ENCODE measurements at regions not wholly inside any gene's neighbourhood (a gene's known extent, or its start where the extent isn't known, plus 50 kb on each side); places are given as distances from the start of the nearest gene placed in this dataset.
"Not testable (repeated sequence)": the region's sequence is repeated elsewhere in the genome, so short reads cannot be mapped to it uniquely, and the experiment has no call there.

- DNase-seq, result no peak
Observed at GRCh38 chr4:154164931-154165839, 326.4 kb downstream of the DCHS2 start.

DNA sequence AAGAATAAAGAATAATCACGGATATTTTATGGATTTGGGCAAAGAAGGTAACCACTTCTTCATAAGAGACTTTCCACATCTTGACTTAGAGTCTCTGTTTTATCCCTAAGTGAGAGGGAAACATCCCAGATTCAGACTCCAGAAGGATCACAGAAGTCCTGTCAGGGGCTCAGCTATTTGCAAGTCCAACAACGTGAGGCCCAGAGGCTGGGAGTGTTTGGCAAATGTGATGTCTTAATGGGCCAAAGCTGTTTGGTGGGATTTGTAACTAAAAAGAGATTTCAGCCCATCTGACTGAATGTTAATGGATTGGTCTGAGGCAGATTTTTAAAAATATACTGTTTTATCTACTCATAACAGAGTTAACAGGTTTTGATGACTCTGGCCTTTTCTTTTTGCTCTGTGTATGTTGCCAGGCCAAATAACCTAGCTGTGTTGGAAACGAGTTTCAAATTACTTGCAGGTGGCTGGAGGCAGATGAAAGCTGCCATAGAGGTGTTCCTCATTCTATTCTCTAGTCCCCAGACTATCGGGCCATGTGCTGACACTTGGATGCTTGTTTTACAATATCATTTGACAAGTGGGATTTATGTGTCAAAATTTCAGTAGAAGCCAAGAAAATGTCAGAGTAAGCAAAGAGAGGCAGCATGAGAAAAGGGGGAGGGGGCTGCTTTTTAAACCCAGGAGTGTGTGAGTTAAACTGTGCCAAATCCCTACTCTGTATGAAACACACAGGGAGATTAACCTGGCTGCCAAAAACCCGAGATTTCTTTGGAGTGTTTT, 330.9 kb downstream of the DCHS2 start:
- DNase-seq, result no peak

- DNase-seq, result no peak
Observed at GRCh38 chr4:154158361-154159155, 333.0 kb downstream of the DCHS2 start.

GRCh38 chr4:154152546-154152945, 339.1 kb downstream of the DCHS2 start:
- no peak for DNase-seq

- DNase-seq, result not testable (repeated sequence)
Observed at GRCh38 chr4:154149236-154149635, 342.4 kb downstream of the DCHS2 start.

- DNase-seq, result no peak
Observed at GRCh38 chr4:154143720-154144119, 347.9 kb downstream of the DCHS2 start.

DNA sequence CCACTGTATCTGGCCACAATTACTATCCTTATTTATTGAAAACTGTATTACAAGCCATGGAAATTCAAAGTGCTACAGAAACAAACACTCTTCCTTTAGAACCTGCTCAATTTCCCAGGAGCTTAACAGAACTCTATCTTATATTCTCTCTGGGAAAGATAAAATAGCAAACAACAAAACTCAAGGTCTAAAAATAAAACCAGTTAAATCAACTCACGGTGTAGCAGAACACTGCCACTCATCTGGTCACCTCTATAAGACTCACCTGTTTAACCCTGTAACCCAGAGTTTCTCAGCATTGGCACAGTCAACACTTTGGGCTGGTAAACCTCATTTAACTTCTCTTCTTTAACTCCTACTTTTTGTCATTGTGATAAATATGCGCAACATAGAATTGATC, 348.9 kb downstream of the DCHS2 start:
- no peak for DNase-seq

- no peak for DNase-seq
Observed at GRCh38 chr4:154140869-154141268, 350.7 kb downstream of the DCHS2 start.

DNA sequence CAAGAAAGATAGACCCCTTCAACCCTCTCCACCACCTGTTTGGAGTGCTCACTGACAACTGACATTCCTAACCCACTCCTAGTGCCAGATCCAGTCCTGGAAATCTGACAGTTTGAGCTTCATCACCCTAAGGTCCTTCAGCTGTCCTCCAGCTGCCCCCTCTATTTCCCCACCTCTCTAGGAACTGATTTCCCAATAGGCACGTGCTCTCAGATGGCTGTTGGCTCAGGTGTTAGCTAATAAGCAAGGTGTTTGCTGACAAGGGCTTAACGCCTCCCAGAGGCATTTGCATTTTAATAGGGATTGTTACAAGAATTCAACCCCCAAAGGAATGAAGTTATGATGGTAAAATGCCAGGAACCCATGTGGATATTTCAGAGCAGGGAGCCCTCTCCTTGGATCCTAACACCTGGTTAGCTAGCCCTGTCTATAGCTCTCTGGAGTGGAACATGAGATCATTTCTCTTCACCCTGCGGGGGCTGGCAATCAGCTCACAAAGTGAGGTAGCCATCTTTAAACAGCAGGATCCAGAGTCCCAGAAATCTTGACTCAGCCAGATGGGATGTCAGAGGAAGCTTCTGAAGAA, 348.5 kb upstream of the SFRP2 start:
- no peak for DNase-seq

- no peak for DNase-seq
Observed at GRCh38 chr4:154135576-154135975, 346.7 kb upstream of the SFRP2 start.

DNA sequence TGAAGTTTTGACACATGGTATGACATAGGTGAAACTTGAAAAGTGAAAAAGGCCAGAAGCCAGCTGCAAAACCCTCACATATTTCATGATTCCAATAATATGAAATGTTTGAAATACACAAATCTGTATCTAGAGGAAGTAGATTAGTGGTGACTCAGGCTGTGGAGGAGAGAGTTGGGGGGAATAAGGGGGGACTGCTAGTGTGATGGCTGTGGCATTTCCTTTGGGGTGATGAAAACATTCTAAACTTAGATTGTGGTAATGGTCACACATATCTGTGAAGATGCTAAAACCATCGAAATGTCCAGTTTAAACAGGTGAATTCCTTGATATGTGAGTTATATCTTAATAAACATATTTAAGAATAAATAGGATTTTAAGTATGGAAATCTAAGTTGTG, 343.5 kb upstream of the SFRP2 start:
- DNase-seq, result no peak

GRCh38 chr4:154126276-154126675, 337.4 kb upstream of the SFRP2 start:
- DNase-seq, result no peak

- DNase-seq, result no peak
Observed at GRCh38 chr4:154125340-154125739, 336.5 kb upstream of the SFRP2 start.

DNA sequence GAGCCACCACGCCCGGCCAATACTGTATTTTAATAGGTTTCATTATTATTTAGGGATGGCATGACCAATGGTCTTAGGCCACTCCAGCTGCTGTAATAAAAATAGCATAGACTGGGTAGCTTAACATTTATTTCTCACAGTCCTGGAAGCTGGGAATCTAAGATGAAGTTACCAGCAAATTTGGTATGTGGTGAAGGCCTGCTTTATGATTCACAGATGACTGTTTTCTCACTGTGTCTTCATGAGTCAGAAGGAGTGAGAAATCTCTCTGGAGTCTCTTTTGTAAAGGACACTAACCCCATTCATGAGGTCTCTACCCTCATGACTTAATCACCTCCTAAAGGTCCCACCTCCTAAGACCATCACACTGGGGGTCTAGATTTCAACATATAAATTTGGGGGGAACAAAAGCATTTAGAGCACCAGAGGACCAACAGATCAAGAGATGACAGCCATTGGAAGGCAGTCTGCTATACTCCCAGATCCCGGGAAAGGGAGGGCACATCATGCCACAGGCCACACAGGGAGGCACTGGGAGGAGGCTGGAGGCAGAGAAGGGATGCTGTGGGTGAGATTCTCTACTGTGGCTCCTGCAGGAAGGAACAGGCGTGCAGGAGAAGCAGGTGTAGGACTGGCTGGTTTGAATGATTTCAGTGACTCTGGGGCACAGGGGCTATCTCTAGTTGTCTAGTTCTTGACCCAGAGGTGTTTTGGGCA, 335.8 kb upstream of the SFRP2 start:
- no peak for DNase-seq

GRCh38 chr4:154123897-154124296, 335.0 kb upstream of the SFRP2 start:
- DNase-seq, result no peak

DNA sequence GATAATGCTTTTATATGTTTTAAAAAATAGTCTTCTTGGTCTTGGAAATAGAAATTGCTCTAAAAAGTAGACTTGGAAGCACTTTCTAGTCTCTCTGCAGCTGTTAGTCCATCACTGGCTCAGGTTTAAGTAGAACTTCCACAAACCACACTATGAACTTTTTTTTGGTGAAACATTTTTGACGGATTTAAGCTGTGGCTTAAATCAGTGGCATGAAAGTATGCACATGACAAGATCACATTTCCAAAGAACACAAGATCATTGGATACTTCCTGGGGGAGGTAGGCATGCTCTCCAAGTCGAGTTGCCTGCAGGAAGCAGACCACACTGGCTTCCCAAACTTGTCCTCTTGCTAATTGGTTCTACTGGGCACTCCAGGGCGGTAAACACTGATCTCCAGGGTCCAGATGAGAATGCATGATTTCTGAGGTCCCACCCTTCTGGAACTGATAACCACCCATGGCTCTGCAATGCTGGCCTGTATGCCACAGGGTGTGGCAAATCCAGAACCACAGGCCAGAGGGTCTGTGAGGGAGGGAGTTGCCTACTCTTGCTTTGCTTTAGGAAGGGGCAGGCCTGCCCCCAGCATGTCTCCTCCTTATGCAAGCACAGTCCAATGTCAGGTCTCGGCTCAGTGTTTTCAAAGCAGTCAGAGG, 331.9 kb upstream of the SFRP2 start:
- no peak for DNase-seq

GRCh38 chr4:154120006-154120676, 331.3 kb upstream of the SFRP2 start:
- no peak for DNase-seq

- no peak for DNase-seq
Observed at GRCh38 chr4:154119317-154119716, 330.4 kb upstream of the SFRP2 start.

DNA sequence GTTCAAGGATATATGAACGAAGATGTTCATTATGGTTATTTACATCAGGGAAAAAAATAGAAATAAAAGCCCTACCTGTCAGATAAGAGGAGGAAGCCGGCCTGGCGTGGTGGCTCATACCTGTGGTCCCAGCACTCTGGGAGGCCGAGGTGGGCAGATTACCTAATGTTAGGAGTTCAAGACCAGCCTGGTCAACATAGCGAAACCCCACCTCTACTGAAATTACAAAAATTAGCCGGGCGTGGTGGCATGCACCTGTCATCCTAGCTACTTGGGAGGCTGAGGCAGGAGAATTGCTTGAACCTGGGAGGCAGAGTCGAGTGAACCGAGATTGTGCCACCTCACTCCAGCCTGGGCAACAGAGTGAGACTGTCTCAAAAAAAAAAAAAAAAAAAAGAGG, 328.8 kb upstream of the SFRP2 start:
- DNase-seq, result not testable (repeated sequence)

GRCh38 chr4:154107337-154107736, 318.5 kb upstream of the SFRP2 start:
- no peak for DNase-seq

GRCh38 chr4:154088741-154089140, 299.9 kb upstream of the SFRP2 start:
- no peak for DNase-seq
